Endothelial cell of umbilical vein (primary cell): ENCODE measurements at regions not wholly inside any gene's neighbourhood (a gene's known extent, or its start where the extent isn't known, plus 50 kb on each side); places are given as distances from the start of the nearest gene placed in this dataset.

ENCODE experiments used
- EZH2 ChIP-seq: IDR thresholded peaks from 2 replicates; pipeline ENCODE4 v1.6.1; 2012; ENCODE audit warnings: borderline replicate concordance, low read depth, mild to moderate bottlenecking, moderate library complexity, low read length, inconsistent platforms; ENCODE audit not compliant: severe bottlenecking
- GATA2 ChIP-seq: IDR thresholded peaks from 2 replicates; pipeline ENCODE4 v1.7.0; 2011; ENCODE audit warnings: low read depth, mild to moderate bottlenecking, moderate library complexity, mixed read lengths, low read length; ENCODE audit not compliant: insufficient read length, insufficient read depth
- MAX ChIP-seq: IDR thresholded peaks from 2 replicates; pipeline ENCODE4 v1.6.1; 2011; ENCODE audit not compliant: insufficient read depth, insufficient read length
- MYC ChIP-seq: IDR thresholded peaks from one replicate; pipeline ENCODE4 v1.6.1; 2011; ENCODE audit warnings: mild to moderate bottlenecking, low read depth, low read length
- POLR2A ChIP-seq: IDR thresholded peaks from 2 replicates; pipeline ENCODE4 v1.6.1; 2012; ENCODE audit warnings: low read depth, mild to moderate bottlenecking, control low read depth, low read length
- POLR2AphosphoS5 ChIP-seq: IDR thresholded peaks from 2 replicates; pipeline ENCODE4 v1.6.1; 2012; ENCODE audit warnings: low read depth, mild to moderate bottlenecking, control low read depth, low read length, moderate library complexity; ENCODE audit not compliant: insufficient read depth
- TF ChIP-seq, protein P1 (sequence below), 2 donors: IDR thresholded peaks; 1 replicate in 1 of 2; 2 replicates in 1 of 2; pipeline ENCODE4 v1.5.1; 2011; ENCODE audit warnings: low read length in 2 of 2, mild to moderate bottlenecking in 2 of 2, moderate library complexity in 2 of 2, control low read depth in 1 of 2, inconsistent platforms in 1 of 2, low read depth in 1 of 2; ENCODE audit not compliant: insufficient read depth in 1 of 2; ENCODE audit errors: extremely low read depth in 1 of 2

DNA sequence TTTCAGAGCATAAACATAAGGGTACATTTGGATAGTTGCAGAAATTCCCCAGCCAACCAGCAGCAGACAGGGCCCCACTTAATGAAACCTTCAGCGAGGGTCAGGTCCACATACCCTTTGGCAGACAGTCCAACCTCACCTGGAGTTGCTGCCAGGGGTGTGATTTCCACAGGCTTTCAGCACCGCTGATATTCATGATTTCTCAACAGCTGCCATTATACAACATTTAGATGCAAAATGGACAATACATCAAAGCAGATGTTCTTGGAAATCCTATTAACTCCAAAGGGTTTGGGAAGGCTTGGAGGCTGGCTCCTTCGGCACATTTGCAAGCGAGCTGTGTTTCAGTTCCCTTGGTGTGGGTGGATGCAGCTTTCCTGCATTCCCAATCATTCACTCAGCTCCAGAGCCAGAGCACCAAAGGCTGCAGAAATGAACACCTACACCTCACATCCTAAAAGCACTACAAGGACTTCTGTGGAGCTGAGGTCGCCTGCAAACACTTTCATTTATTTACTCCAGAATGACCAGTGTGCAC lies 147.2 kb upstream of the VSTM2B start:
- TF ChIP-seq POLR2AphosphoS5 (no peak), POLR2A (no peak), EZH2 (no peak), MAX (no peak), MYC (no peak), GATA2 (no peak)
- TF ChIP-seq, protein P1, sequence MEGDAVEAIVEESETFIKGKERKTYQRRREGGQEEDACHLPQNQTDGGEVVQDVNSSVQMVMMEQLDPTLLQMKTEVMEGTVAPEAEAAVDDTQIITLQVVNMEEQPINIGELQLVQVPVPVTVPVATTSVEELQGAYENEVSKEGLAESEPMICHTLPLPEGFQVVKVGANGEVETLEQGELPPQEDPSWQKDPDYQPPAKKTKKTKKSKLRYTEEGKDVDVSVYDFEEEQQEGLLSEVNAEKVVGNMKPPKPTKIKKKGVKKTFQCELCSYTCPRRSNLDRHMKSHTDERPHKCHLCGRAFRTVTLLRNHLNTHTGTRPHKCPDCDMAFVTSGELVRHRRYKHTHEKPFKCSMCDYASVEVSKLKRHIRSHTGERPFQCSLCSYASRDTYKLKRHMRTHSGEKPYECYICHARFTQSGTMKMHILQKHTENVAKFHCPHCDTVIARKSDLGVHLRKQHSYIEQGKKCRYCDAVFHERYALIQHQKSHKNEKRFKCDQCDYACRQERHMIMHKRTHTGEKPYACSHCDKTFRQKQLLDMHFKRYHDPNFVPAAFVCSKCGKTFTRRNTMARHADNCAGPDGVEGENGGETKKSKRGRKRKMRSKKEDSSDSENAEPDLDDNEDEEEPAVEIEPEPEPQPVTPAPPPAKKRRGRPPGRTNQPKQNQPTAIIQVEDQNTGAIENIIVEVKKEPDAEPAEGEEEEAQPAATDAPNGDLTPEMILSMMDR (IDR thresholded peaks at IDR 0.05; ENCODE audit: extremely low read depth in 1 of 2, insufficient read depth in 1 of 2, low read depth in 1 of 2, low read length in 2 of 2): no peak
